C4-2B (cell line): ENCODE measurements at regions not wholly inside any gene's neighbourhood (a gene's known extent, or its start where the extent isn't known, plus 50 kb on each side); places are given as distances from the start of the nearest gene placed in this dataset.

ENCODE experiments used
- H3K27ac ChIP-seq: fragments of 450-650 bp; 2 replicates; pipeline ENCODE4 v1.5.1; 2017
- ZFX ChIP-seq: fragments of 450-650 bp; IDR thresholded peaks from 2 replicates; pipeline ENCODE4 v1.6.1; 2017
- TF ChIP-seq, protein P1 (sequence below): fragments of 450-650 bp; conservative IDR thresholded peaks from 2 replicates; pipeline ENCODE4 v1.5.1; 2017; ENCODE audit warnings: mild to moderate bottlenecking

DNA sequence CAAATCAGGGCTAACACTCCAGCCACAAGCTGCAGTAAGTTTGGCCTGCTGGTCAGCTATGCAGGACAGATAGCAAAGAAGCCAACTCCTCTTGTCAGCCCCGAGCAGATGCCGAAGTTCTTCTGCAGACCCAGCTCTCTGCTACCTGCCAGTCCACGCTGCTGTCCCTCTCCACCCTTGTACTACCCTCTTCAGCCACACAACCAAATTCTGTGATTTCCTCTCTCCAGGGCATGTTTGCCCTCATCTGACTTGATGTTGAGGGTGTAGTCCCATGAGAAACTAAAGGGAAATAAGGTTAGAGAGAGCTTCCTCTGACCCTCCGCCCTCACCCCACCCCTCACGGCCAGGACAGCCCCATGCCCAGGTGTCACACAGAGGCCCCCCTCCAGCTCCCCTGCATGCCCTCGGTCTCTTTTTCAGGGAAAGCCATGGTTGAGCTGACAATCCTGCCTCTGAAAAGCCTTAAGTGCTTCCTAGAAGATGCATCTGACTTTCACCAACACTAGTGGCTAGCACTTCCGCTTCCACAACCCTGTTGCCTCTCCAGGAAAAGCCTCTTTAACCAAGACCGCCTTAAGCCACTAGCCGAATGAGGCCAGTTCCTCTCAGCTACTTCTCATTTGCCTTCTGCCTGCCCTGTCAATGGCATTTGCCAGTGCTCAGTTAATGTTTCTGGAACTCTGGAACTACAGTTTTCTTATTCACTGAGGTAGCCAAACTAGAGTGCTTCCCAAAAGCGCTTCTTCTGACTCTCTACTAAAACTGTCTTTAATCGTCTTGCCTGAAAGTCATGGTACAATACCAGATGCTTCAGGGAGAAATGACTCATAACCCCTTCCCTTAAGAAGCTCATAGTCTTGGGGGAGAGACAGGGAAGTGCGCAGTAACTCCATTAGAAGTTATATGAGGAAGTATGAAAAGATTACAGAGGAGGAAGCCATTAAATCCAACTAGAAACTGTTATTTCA lies 300.4 kb upstream of the STT3B start:
- TF ChIP-seq, protein P1, sequence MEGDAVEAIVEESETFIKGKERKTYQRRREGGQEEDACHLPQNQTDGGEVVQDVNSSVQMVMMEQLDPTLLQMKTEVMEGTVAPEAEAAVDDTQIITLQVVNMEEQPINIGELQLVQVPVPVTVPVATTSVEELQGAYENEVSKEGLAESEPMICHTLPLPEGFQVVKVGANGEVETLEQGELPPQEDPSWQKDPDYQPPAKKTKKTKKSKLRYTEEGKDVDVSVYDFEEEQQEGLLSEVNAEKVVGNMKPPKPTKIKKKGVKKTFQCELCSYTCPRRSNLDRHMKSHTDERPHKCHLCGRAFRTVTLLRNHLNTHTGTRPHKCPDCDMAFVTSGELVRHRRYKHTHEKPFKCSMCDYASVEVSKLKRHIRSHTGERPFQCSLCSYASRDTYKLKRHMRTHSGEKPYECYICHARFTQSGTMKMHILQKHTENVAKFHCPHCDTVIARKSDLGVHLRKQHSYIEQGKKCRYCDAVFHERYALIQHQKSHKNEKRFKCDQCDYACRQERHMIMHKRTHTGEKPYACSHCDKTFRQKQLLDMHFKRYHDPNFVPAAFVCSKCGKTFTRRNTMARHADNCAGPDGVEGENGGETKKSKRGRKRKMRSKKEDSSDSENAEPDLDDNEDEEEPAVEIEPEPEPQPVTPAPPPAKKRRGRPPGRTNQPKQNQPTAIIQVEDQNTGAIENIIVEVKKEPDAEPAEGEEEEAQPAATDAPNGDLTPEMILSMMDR, result no peak
- no peak for TF ChIP-seq ZFX
- no peak overlapping the region for H3K27ac ChIP-seq

DNA sequence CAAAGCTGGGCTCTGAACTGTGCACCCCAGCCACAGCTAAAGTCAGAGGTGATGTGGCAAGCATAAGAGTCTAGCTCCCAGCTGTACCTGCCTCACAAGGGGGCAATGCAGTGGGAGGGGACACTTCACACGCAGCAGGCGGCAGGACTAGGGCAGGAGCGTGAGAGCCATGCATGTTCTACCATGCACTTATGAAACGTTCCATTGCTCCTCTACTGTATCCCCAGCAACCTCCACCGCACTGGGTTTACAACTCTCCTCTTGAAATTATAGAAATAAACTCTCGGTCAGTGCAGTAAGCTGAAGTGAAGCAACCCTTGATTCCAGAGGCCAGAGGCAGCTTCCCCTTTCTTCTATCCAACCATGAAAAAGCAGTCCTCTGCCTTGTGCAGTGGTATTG lies 298.6 kb upstream of the STT3B start:
- no peak overlapping the region for H3K27ac ChIP-seq

DNA sequence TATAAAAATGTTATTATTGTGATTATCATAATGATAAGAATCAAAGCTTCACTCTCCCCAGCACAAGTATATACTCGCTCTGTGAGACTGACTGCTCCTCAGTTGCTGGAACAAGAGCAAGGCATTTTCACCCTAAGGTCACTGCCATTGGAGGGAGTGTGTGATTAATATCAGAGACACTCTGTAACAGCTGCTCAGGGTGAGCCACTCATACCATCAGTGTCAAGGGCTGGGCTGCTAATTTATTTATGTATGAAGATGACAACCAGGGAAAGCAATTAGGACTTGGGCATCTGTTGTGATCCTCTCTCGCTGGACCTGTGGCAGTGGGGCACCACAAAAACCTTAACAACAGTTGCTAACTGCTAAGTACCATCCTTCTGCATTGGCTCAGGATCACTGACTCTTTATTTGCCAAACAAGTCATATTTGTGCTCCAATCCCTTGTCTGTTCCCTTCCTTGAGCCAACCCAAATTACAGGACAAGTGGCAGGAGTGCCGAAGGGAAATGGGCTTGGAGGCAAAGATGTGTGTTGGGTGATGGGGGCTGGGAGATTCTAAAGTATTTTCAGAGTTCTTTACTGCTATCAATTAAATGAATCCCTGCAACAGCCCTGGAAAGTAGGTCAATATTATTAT lies 297.5 kb upstream of the STT3B start:
- TF ChIP-seq ZFX, result no peak
- TF ChIP-seq, protein P1, result no peak
- H3K27ac ChIP-seq, result no peak overlapping the region

More for the DNA sequence above, 298.6 kb upstream of the STT3B start:
- TF ChIP-seq ZFX, result no peak
- TF ChIP-seq, protein P1, result no peak

DNA sequence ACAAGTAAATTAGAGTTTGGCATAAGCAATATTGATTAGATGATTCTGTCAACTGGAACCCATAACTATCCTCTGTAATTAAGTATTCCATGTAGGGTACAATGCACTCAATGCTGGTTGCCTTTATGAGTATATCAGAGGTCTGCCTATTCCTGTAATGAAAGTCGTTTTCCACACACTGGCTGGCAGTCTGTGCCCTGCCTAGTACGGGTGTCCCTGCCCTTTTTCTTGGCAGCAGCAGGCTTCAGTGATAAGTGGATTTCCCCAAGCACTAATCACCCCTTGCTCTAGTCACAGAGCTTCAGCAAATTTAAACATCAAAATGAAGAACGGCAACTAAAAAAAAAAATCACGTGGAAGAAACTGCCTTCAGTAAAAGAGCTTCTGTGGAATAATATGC lies 294.8 kb upstream of the STT3B start:
- H3K27ac ChIP-seq, result no peak overlapping the region
- TF ChIP-seq, protein P1, result no peak
- no peak for TF ChIP-seq ZFX

DNA sequence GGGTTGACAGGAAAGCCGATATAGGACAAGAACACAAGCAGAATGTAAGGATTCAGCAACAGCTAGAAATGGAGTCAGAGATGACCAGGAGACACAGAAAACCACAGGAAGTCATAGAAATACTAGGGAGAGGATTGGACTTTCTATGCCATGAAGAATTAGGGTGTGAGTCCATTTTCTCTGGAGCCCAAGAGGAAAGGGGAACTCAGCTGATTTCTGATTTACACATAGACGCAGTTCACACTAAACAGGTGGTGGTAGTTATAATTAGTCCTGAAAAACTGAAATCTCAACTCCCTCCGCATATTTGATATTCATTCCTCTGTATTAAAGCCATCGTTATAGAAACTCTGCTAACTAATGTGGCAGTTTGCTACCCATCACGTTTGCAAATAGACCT lies 292.7 kb upstream of the STT3B start:
- no peak overlapping the region for H3K27ac ChIP-seq
- no peak for TF ChIP-seq ZFX
- TF ChIP-seq, protein P1, result no peak

DNA sequence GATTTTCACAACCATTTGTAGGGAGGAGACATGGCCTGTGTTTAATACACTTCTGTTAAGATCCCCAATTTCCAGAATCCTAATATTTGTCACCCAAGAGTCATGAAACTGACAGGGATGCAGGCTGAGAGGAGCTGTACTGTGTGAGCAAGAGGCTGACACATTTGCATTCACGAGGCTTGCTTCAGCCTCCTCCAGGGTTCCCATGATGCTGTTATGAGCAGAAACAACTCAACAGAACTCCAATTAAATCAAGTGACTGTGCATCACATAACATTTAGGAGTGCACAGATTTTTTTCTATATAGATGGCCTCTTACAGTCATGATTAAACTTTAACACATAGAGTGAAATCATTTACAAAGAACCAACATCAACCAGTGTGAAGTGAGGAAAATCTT lies 292.3 kb upstream of the STT3B start:
- TF ChIP-seq ZFX, result no peak
- TF ChIP-seq, protein P1, result no peak
- H3K27ac ChIP-seq, result no peak overlapping the region

DNA sequence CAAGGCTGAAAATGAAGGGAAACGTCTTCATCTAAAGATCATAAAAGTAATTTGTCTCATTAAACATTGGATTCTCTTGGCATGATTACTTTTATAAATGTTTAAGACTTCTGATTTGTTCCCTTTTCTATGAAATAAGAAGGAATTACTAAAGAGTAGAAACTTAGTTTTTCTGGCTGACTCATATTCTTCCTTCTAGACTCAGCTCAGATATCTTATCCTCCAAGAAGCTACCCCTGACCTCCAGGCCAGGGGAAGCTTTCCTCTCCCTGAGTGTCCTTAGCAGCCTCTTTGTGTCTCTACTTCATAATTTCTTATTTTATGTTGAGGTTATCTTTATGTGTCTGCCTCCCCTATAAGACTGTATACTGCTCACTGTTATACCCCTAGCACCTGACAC lies 291.9 kb upstream of the STT3B start:
- no peak overlapping the region for H3K27ac ChIP-seq
- TF ChIP-seq, protein P1, result no peak
- TF ChIP-seq ZFX, result no peak
